ENCODE measurements at regions not wholly inside any gene's neighbourhood (a gene's known extent, or its start where the extent isn't known, plus 50 kb on each side); places are given as distances from the start of the nearest gene placed in this dataset.

- H3K4me3 ChIP-seq (replicated peaks in 1 of 2; ENCODE audit: low read depth in 1 of 2, low read length in 2 of 2), result no peak overlapping the region
- no peaks in the 10 kb centered on the region for H3K4me1 ChIP-seq (ENCODE audit: control insufficient read depth in 1 of 2, insufficient read depth in 2 of 2, low read length in 2 of 2)
- no peak for DNase-seq (ENCODE audit: low read depth, low spot score)
- intact Hi-C loops (cut with micrococcal nuclease), result no loop called here
- H3K9me3 ChIP-seq (ENCODE audit: control insufficient read depth in 1 of 2, insufficient read depth in 1 of 2, low read depth in 1 of 2, low read length in 2 of 2), result peaks cover 10 to 22% of the 10 kb centered on the region in 2 experiments; a peak in 2 of 4 replicates
- ChIA-PET POLR2A (no interaction called here), RAD21 (ENCODE audit: low non-redundant PET in 1 of 2, low total read pairs in 2 of 2, uncharacterized antibody in 2 of 2, unreplicated experiment in 2 of 2) (no interaction called here), CTCF (no interaction called here)
- no peaks in the 10 kb centered on the region for H3K9me2 ChIP-seq (ENCODE audit: insufficient read depth)
- no peaks in the 10 kb centered on the region; the same call in 1 of the 2 replicates for H4K20me1 ChIP-seq (ENCODE audit: insufficient read depth)
- no peaks in the 10 kb centered on the region for H3K36me3 ChIP-seq (ENCODE audit: control insufficient read depth in 1 of 2, insufficient read depth in 2 of 2, low read length in 2 of 2)
- TF ChIP-seq SP1 (IDR thresholded peaks at IDR 0.05; ENCODE audit: low read depth), result no peak
- no peak for TF ChIP-seq ZBTB33 (IDR thresholded peaks at IDR 0.05; ENCODE audit: extremely low read depth, insufficient replicate concordance, low read length)
- no peak for TF ChIP-seq FOSL1 (IDR thresholded peaks at IDR 0.05; ENCODE audit: low read depth)
- TF ChIP-seq YY1 (IDR thresholded peaks at IDR 0.05; ENCODE audit: extremely low read depth, insufficient replicate concordance, low read depth, low read length), result no peak
- no peak for TF ChIP-seq JUND (IDR thresholded peaks at IDR 0.05)
- TF ChIP-seq TCF7L2 (IDR thresholded peaks at IDR 0.05; ENCODE audit: borderline replicate concordance, extremely low read depth, insufficient read depth, insufficient read length), result no peak
- TF ChIP-seq POLR2A (IDR thresholded peaks at IDR 0.05; ENCODE audit: borderline replicate concordance, extremely low read depth, insufficient read depth, insufficient read length), result no peak
- TF ChIP-seq SRF (IDR thresholded peaks at IDR 0.05; ENCODE audit: low read depth), result no peak
- TF ChIP-seq ZFX (IDR thresholded peaks at IDR 0.05), result no peak
- TF ChIP-seq RAD21 (IDR thresholded peaks at IDR 0.05; ENCODE audit: low read depth), result no peak
- no peak for TF ChIP-seq ELF1 (IDR thresholded peaks at IDR 0.05; ENCODE audit: borderline replicate concordance, low read depth)
- TF ChIP-seq POLR2AphosphoS5 (IDR thresholded peaks at IDR 0.05; ENCODE audit: low read depth, low read length), result no peak
- no peak for TF ChIP-seq CEBPB (IDR thresholded peaks at IDR 0.05; ENCODE audit: low read depth)
- TF ChIP-seq EZH2phosphoT487 (IDR thresholded peaks at IDR 0.05; ENCODE audit: borderline replicate concordance), result no peak
- no peak for TF ChIP-seq EZH2 (IDR thresholded peaks at IDR 0.05)
- ATAC-seq, result no peak
- H3K4me2 ChIP-seq (ENCODE audit: low read length), result no peak overlapping the region
- no peaks in the 10 kb centered on the region for H3K79me2 ChIP-seq (ENCODE audit: insufficient read depth, low read length)
- no peak overlapping the region for H3K27ac ChIP-seq (ENCODE audit: low read depth, low read length)
- H2AFZ ChIP-seq (ENCODE audit: low read depth, low read length, poor library complexity, severe bottlenecking), result no peak overlapping the region
- no peak overlapping the region for H3K9ac ChIP-seq (ENCODE audit: low read length)
- no TSS peak for BruUV-seq (replicated peaks)
- no peaks in the 10 kb centered on the region for H3K27me3 ChIP-seq (ENCODE audit: insufficient read depth, low read length)
Observed at GRCh38 chr11:38524945-38525344, 1926.9 kb upstream of the RAG2 start.
